WTC11 (cell line): ENCODE measurements at regions not wholly inside any gene's neighbourhood (a gene's known extent, or its start where the extent isn't known, plus 50 kb on each side); places are given as distances from the start of the nearest gene placed in this dataset.

Experiments used
- NFYB ChIP-seq: sonication (generic); formaldehyde crosslinking; conservative IDR thresholded peaks from 2 replicates; pipeline ENCODE4 v1.8.0; 2022; ENCODE audit warnings: low read depth, missing genetic modification reagents
- ZBTB21 ChIP-seq: sonication (generic); formaldehyde crosslinking; IDR thresholded peaks from 2 replicates; pipeline ENCODE4 v1.8.1; 2023; ENCODE audit warnings: mild to moderate bottlenecking, missing genetic modification reagents, borderline replicate concordance
- ZNF138 ChIP-seq: sonication (generic); formaldehyde crosslinking; conservative IDR thresholded peaks from 2 replicates; pipeline ENCODE4 v1.8.1; 2022; ENCODE audit warnings: mild to moderate bottlenecking, moderate library complexity, missing genetic modification reagents
- TF ChIP-seq, protein P1 (sequence below): fragments of 200-600 bp; IDR thresholded peaks from 2 replicates; pipeline ENCODE4 v1.8.0; 2022; ENCODE audit warnings: antibody characterized with exemption

- no peak for TF ChIP-seq ZNF138 (CRISPR knock-in tag)
- TF ChIP-seq, protein P1, sequence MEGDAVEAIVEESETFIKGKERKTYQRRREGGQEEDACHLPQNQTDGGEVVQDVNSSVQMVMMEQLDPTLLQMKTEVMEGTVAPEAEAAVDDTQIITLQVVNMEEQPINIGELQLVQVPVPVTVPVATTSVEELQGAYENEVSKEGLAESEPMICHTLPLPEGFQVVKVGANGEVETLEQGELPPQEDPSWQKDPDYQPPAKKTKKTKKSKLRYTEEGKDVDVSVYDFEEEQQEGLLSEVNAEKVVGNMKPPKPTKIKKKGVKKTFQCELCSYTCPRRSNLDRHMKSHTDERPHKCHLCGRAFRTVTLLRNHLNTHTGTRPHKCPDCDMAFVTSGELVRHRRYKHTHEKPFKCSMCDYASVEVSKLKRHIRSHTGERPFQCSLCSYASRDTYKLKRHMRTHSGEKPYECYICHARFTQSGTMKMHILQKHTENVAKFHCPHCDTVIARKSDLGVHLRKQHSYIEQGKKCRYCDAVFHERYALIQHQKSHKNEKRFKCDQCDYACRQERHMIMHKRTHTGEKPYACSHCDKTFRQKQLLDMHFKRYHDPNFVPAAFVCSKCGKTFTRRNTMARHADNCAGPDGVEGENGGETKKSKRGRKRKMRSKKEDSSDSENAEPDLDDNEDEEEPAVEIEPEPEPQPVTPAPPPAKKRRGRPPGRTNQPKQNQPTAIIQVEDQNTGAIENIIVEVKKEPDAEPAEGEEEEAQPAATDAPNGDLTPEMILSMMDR, result no peak
- TF ChIP-seq NFYB (CRISPR knock-in tag), result no peak
- TF ChIP-seq ZBTB21 (CRISPR knock-in tag), result no peak
Observed at GRCh38 chr2:235390816-235391194, 103.0 kb upstream of the AGAP1 start.
